ENCODE measurements at regions not wholly inside any gene's neighbourhood (a gene's known extent, or its start where the extent isn't known, plus 50 kb on each side); places are given as distances from the start of the nearest gene placed in this dataset.

GRCh38 chr2:103338819-103339218, 577.0 kb downstream of the TMEM182 start:
- Histone ChIP-seq H3K4me1 (ENCODE audit: control insufficient read depth in 2 of 3, insufficient read depth in 2 of 3, low read depth in 1 of 3, low read length in 3 of 3) (no peaks in the 10 kb centered on the region), H3K36me3 (ENCODE audit: control insufficient read depth in 2 of 3, insufficient read depth in 3 of 3, low read length in 3 of 3) (no peaks in the 10 kb centered on the region), H3K27ac (ENCODE audit: low read depth in 2 of 2, low read length in 2 of 2) (no peak overlapping the region), H3K27me3 (ENCODE audit: control insufficient read depth, insufficient read depth, low read length) (no peaks in the 10 kb centered on the region), H3K9ac (ENCODE audit: low read length in 3 of 3) (no peak overlapping the region), H3K4me3 (ENCODE audit: low read length in 3 of 3) (no peak overlapping the region), H3K9me3 (ENCODE audit: control insufficient read depth in 2 of 3, insufficient read depth in 1 of 3, low read length in 3 of 3) (peaks cover 0 to 4% (median 0%) of the 10 kb centered on the region in 3 donors)
- FAIRE-seq (no peak), DNase-seq (no peak)
- no peak for TF ChIP-seq CTCF (IDR thresholded peaks at IDR 0.05; ENCODE audit: borderline replicate concordance, extremely low read depth, insufficient read depth)
- intact Hi-C loops (cut with DNase I): no loop called here

GRCh38 chr2:103346780-103347179, 584.9 kb downstream of the TMEM182 start:
- H3K27ac ChIP-seq (ENCODE audit: low read depth in 2 of 2, low read length in 2 of 2): no peak overlapping the region
- peaks cover 0 to 4% (median 0%) of the 10 kb centered on the region in 3 donors for H3K9me3 ChIP-seq (ENCODE audit: control insufficient read depth in 2 of 3, insufficient read depth in 1 of 3, low read length in 3 of 3)
- DNase-seq (no peak), FAIRE-seq (no peak)
- no peak overlapping the region for H3K4me3 ChIP-seq (ENCODE audit: low read length in 3 of 3)
- no peak overlapping the region for H3K9ac ChIP-seq (ENCODE audit: low read length in 3 of 3)
- H3K4me1 ChIP-seq (ENCODE audit: control insufficient read depth in 2 of 3, insufficient read depth in 2 of 3, low read depth in 1 of 3, low read length in 3 of 3): no peaks in the 10 kb centered on the region
- H3K27me3 ChIP-seq (ENCODE audit: control insufficient read depth, insufficient read depth, low read length): no peaks in the 10 kb centered on the region
- intact Hi-C loops (cut with DNase I): no loop called here
- no peak for TF ChIP-seq CTCF (IDR thresholded peaks at IDR 0.05; ENCODE audit: borderline replicate concordance, extremely low read depth, insufficient read depth)
- no peaks in the 10 kb centered on the region for H3K36me3 ChIP-seq (ENCODE audit: control insufficient read depth in 2 of 3, insufficient read depth in 3 of 3, low read length in 3 of 3)

- TF ChIP-seq CTCF (IDR thresholded peaks at IDR 0.05; ENCODE audit: borderline replicate concordance, extremely low read depth, insufficient read depth): no peak
- Histone ChIP-seq H3K4me3 (ENCODE audit: low read length in 3 of 3) (no peak overlapping the region), H3K36me3 (ENCODE audit: control insufficient read depth in 2 of 3, insufficient read depth in 3 of 3, low read length in 3 of 3) (no peaks in the 10 kb centered on the region), H3K4me1 (ENCODE audit: control insufficient read depth in 2 of 3, insufficient read depth in 2 of 3, low read depth in 1 of 3, low read length in 3 of 3) (no peaks in the 10 kb centered on the region), H3K9ac (ENCODE audit: low read length in 3 of 3) (no peak overlapping the region), H3K9me3 (ENCODE audit: control insufficient read depth in 2 of 3, insufficient read depth in 1 of 3, low read length in 3 of 3) (no peaks in the 10 kb centered on the region), H3K27me3 (ENCODE audit: control insufficient read depth, insufficient read depth, low read length) (no peaks in the 10 kb centered on the region), H3K27ac (ENCODE audit: low read depth in 2 of 2, low read length in 2 of 2) (no peak overlapping the region)
- intact Hi-C loops (cut with DNase I): no loop called here
- FAIRE-seq: no peak
- DNase-seq: peak in 2 of 5 donors; percentile 8 to 10
These were observed 591.9 kb downstream of the TMEM182 start for GRCh38 chr2:103353774-103354173.

GRCh38 chr2:103355287-103355686, 593.5 kb downstream of the TMEM182 start:
- no peak for TF ChIP-seq CTCF (IDR thresholded peaks at IDR 0.05; ENCODE audit: borderline replicate concordance, extremely low read depth, insufficient read depth)
- intact Hi-C loops (cut with DNase I): no loop called here
- H3K9ac ChIP-seq (ENCODE audit: low read length in 3 of 3): no peak overlapping the region
- no peaks in the 10 kb centered on the region for H3K27me3 ChIP-seq (ENCODE audit: control insufficient read depth, insufficient read depth, low read length)
- H3K4me3 ChIP-seq (ENCODE audit: low read length in 3 of 3): no peak overlapping the region
- no peaks in the 10 kb centered on the region for H3K36me3 ChIP-seq (ENCODE audit: control insufficient read depth in 2 of 3, insufficient read depth in 3 of 3, low read length in 3 of 3)
- no peak overlapping the region for H3K27ac ChIP-seq (ENCODE audit: low read depth in 2 of 2, low read length in 2 of 2)
- H3K9me3 ChIP-seq (ENCODE audit: control insufficient read depth in 2 of 3, insufficient read depth in 1 of 3, low read length in 3 of 3): no peaks in the 10 kb centered on the region
- DNase-seq: no peak
- no peaks in the 10 kb centered on the region for H3K4me1 ChIP-seq (ENCODE audit: control insufficient read depth in 2 of 3, insufficient read depth in 2 of 3, low read depth in 1 of 3, low read length in 3 of 3)
- FAIRE-seq: no peak

Data from kidney (tissue), 13 donors.